ENCODE measurements at regions not wholly inside any gene's neighbourhood (a gene's known extent, or its start where the extent isn't known, plus 50 kb on each side); places are given as distances from the start of the nearest gene placed in this dataset.

GRCh38 chr3:43224405-43225073, 61.8 kb upstream of the SNRK start:
- DNase-seq (ENCODE audit: low read depth in 1 of 2, low spot score in 1 of 2): no peak
- WGBS (ENCODE audit: missing lambda C conversion rate): 26% methylated on average over 3 of the region's 3 CpGs
- no peak overlapping the region for H3K4me2 ChIP-seq
- no peak for FAIRE-seq
- H3K9me3 ChIP-seq: 0 out of 3 replicates have a peak, but pooled peaks cover 3% of the 10 kb centered on the region
- H3K4me3 ChIP-seq: no peak overlapping the region
- ChIA-PET CTCF (no interaction called here), POLR2A (no interaction called here)
- no peak for ATAC-seq
- TF ChIP-seq HMGXB4 (CRISPR knock-in tag; IDR thresholded peaks at IDR 0.05; ENCODE audit: borderline replicate concordance) (no peak), CHD4 (IDR thresholded peaks at IDR 0.05; ENCODE audit: borderline replicate concordance) (no peak), PBX3 (IDR thresholded peaks at IDR 0.05) (no peak), E2F6 (IDR thresholded peaks at IDR 0.05; ENCODE audit: borderline replicate concordance, low read depth) (no peak), CEBPB (IDR thresholded peaks at IDR 0.05) (no peak), KDM1A (IDR thresholded peaks at IDR 0.05; ENCODE audit: low read depth) (no peak), KDM5A (IDR thresholded peaks at IDR 0.05) (no peak), NFE2L2 (conservative IDR thresholded peaks at IDR 0.05; ENCODE audit: low read length) (no peak), RNF2 (IDR thresholded peaks at IDR 0.05; ENCODE audit: borderline replicate concordance, low read depth) (no peak), SMC3 (IDR thresholded peaks at IDR 0.05) (no peak), EP300 (IDR thresholded peaks at IDR 0.05) (no peak), POLR2A (IDR thresholded peaks at IDR 0.05; ENCODE audit: low read length) (no peak)
- H3K4me1 ChIP-seq: no peaks in the 10 kb centered on the region
- no peak overlapping the region for H3K27ac ChIP-seq

- Histone ChIP-seq H3K4me1 (no peaks in the 10 kb centered on the region), H3K4me3 (no peak overlapping the region), H3K9me3 (0 out of 3 replicates have a peak, but pooled peaks cover 3% of the 10 kb centered on the region), H3K4me2 (no peak overlapping the region), H3K27ac (no peak overlapping the region)
- FAIRE-seq: no peak
- ChIA-PET CTCF (interaction anchor here (0.6 to 0.7 kb wide), 3 partner anchors 164 to 1010 kb away, joined by 3 to 5 read pairs (median 4); no protein-coding TSS in a partner anchor), POLR2A (no interaction called here)
- TF ChIP-seq HOXB5 (CRISPR knock-in tag; IDR thresholded peaks at IDR 0.05) (no peak), RAD21 (conservative IDR thresholded peaks at IDR 0.05 in 1 of 2, IDR thresholded peaks at IDR 0.05 in 1 of 2) (peak in 1 of 2 experiments; percentile 30; a peak in 1 of 5 replicates)
- no peak for ATAC-seq
- no peak for DNase-seq (ENCODE audit: low read depth in 1 of 2, low spot score in 1 of 2)
- 27% methylated on average over 3 of the region's 3 CpGs for WGBS (ENCODE audit: missing lambda C conversion rate)
Observed at GRCh38 chr3:43223670-43224364, 62.5 kb upstream of the SNRK start.

GRCh38 chr3:43222590-43222989, 63.8 kb upstream of the SNRK start:
- TF ChIP-seq PBX3 (IDR thresholded peaks at IDR 0.05) (no peak), REST (IDR thresholded peaks at IDR 0.05) (no peak), CBX8 (IDR thresholded peaks at IDR 0.05) (no peak), ZSCAN20 (CRISPR knock-in tag; IDR thresholded peaks at IDR 0.05) (no peak), RNF2 (IDR thresholded peaks at IDR 0.05; ENCODE audit: borderline replicate concordance, low read depth) (no peak), MAX (IDR thresholded peaks at IDR 0.05) (no peak), E2F6 (IDR thresholded peaks at IDR 0.05; ENCODE audit: borderline replicate concordance, low read depth) (no peak), ZC3H11A (IDR thresholded peaks at IDR 0.05) (no peak), EHMT2 (IDR thresholded peaks at IDR 0.05; ENCODE audit: low read depth) (no peak), SREBF2 (IDR thresholded peaks at IDR 0.05) (no peak), EP300 (IDR thresholded peaks at IDR 0.05) (no peak)
- no peak for FAIRE-seq
- H3K4me2 ChIP-seq: no peak overlapping the region
- H3K4me1 ChIP-seq: no peaks in the 10 kb centered on the region
- WGBS (ENCODE audit: missing lambda C conversion rate): 19% methylated on average over 4 of the region's 4 CpGs
- no peak for DNase-seq (ENCODE audit: low read depth in 1 of 2, low spot score in 1 of 2)
- H3K27ac ChIP-seq: no peak overlapping the region
- H3K9me3 ChIP-seq: 0 out of 3 replicates have a peak, but pooled peaks cover 3% of the 10 kb centered on the region
- ChIA-PET POLR2A (no interaction called here), CTCF (no interaction called here)
- no peak for ATAC-seq
- H3K4me3 ChIP-seq: no peak overlapping the region

Data from A549 (cell line).